GM18511 (cell line): ENCODE measurements at regions not wholly inside any gene's neighbourhood (a gene's known extent, or its start where the extent isn't known, plus 50 kb on each side); places are given as distances from the start of the nearest gene placed in this dataset.
"Not testable (repeated sequence)": the region's sequence is repeated elsewhere in the genome, so short reads cannot be mapped to it uniquely, and the experiment has no call there.

Source experiments
- ATAC-seq: cut with Tn5 transposase; IDR thresholded peaks from one replicate; pipeline ENCODE4 v1.9.1; 2021; ENCODE audit warnings: mild to moderate bottlenecking, moderate library complexity; ENCODE audit not compliant: unreplicated experiment

- ATAC-seq: no peak
Observed at GRCh38 chr21:18803624-18804023, 400.0 kb upstream of the TMPRSS15 start.

GRCh38 chr21:18810136-18810535 is 406.6 kb upstream of the TMPRSS15 start:
- ATAC-seq: no peak

GRCh38 chr21:18812308-18812707 is 408.7 kb upstream of the TMPRSS15 start:
- ATAC-seq: no peak

GRCh38 chr21:18819507-18819906 is 415.9 kb upstream of the TMPRSS15 start:
- ATAC-seq: no peak

- no peak for ATAC-seq
Observed at GRCh38 chr21:18826562-18826961, 423.0 kb upstream of the TMPRSS15 start.

- ATAC-seq: no peak
Observed at GRCh38 chr21:18831942-18832676, 428.5 kb upstream of the TMPRSS15 start.

- ATAC-seq: no peak
Observed at GRCh38 chr21:18832950-18833349, 429.4 kb upstream of the TMPRSS15 start.

GRCh38 chr21:18834121-18834520 is 430.5 kb upstream of the TMPRSS15 start:
- not testable (repeated sequence) for ATAC-seq

GRCh38 chr21:18840239-18840638 is 436.7 kb upstream of the TMPRSS15 start:
- no peak for ATAC-seq

GRCh38 chr21:18857606-18858005 is 454.0 kb upstream of the TMPRSS15 start:
- ATAC-seq: not testable (repeated sequence)

- ATAC-seq: no peak
Observed at GRCh38 chr21:18869104-18869503, 465.5 kb upstream of the TMPRSS15 start.

GRCh38 chr21:18877917-18878316 is 474.3 kb upstream of the TMPRSS15 start:
- ATAC-seq: no peak

GRCh38 chr21:18887922-18888602 is 484.5 kb upstream of the TMPRSS15 start:
- ATAC-seq: no peak

GRCh38 chr21:18893406-18893805 is 489.8 kb upstream of the TMPRSS15 start:
- no peak for ATAC-seq

- ATAC-seq: no peak
Observed at GRCh38 chr21:18894387-18894786, 490.8 kb upstream of the TMPRSS15 start.

- no peak for ATAC-seq
Observed at GRCh38 chr21:18899261-18899660, 495.7 kb upstream of the TMPRSS15 start.

- ATAC-seq: no peak
Observed at GRCh38 chr21:18902660-18903059, 499.1 kb upstream of the TMPRSS15 start.

GRCh38 chr21:18907076-18907475 is 503.5 kb upstream of the TMPRSS15 start:
- ATAC-seq: no peak

GRCh38 chr21:18908641-18909040 is 505.1 kb upstream of the TMPRSS15 start:
- ATAC-seq: no peak

GRCh38 chr21:18913914-18914313 is 510.3 kb upstream of the TMPRSS15 start:
- ATAC-seq: no peak

GRCh38 chr21:18914570-18914969 is 511.0 kb upstream of the TMPRSS15 start:
- ATAC-seq: no peak

GRCh38 chr21:18917622-18918021 is 514.0 kb upstream of the TMPRSS15 start:
- ATAC-seq: no peak
